GM10266 (cell line): ENCODE measurements at regions not wholly inside any gene's neighbourhood (a gene's known extent, or its start where the extent isn't known, plus 50 kb on each side); places are given as distances from the start of the nearest gene placed in this dataset.
"Not testable (repeated sequence)": the region's sequence is repeated elsewhere in the genome, so short reads cannot be mapped to it uniquely, and the experiment has no call there.

Experiments
- DNase-seq: peaks from one replicate; pipeline ENCODE4 v3.0.0; 2012; ENCODE audit errors: extremely low spot score
- CTCF ChIP-seq: IDR thresholded peaks from 2 replicates; pipeline ENCODE4 v1.5.1; 2012; ENCODE audit warnings: mild to moderate bottlenecking, low read depth; ENCODE audit not compliant: control insufficient read depth, insufficient read depth; ENCODE audit errors: missing control alignments

GRCh38 chr7:123265853-123266252 lies 66.1 kb upstream of the SLC13A1 start:
- no peak for TF ChIP-seq CTCF
- DNase-seq, result no peak

GRCh38 chr7:123264820-123265219 lies 65.1 kb upstream of the SLC13A1 start:
- DNase-seq, result not testable (repeated sequence)

- TF ChIP-seq CTCF, result no peak
- DNase-seq, result no peak
Observed at GRCh38 chr7:123260428-123260960, 60.7 kb upstream of the SLC13A1 start.

- no peak for TF ChIP-seq CTCF
- DNase-seq, result no peak
Observed at GRCh38 chr7:123259759-123260158, 60.0 kb upstream of the SLC13A1 start.
